DND-41 (cell line): ENCODE measurements at regions not wholly inside any gene's neighbourhood (a gene's known extent, or its start where the extent isn't known, plus 50 kb on each side); places are given as distances from the start of the nearest gene placed in this dataset.

Experiments
- ATAC-seq: fragments of 200-7000 bp; cut with Tn5 transposase; 3 replicates; pipeline ENCODE4 v1.9.1; 2021; ENCODE audit warnings: low read depth; ENCODE audit not compliant: insufficient read depth
- DNase-seq: peaks from one replicate; pipeline ENCODE4 v3.0.0-alpha.2; 2020
- H2AFZ ChIP-seq: 2 replicates; pipeline ENCODE4 v1.6.0; 2012; ENCODE audit warnings: low read depth, low read length
- H3K27ac ChIP-seq: 2 replicates; pipeline ENCODE4 v1.5.1; 2012; ENCODE audit warnings: low read length, inconsistent platforms
- H3K27me3 ChIP-seq: fragments of 200-600 bp; sonication (generic); 2 replicates; pipeline ENCODE4 v1.6.0; 2012; ENCODE audit warnings: low read length, mild to moderate bottlenecking, inconsistent platforms; ENCODE audit not compliant: insufficient read depth, poor library complexity
- H3K36me3 ChIP-seq: 2 replicates; pipeline ENCODE4 v1.5.1; 2012; ENCODE audit warnings: low read length, inconsistent platforms; ENCODE audit not compliant: insufficient read depth
- H3K4me1 ChIP-seq: 2 replicates; pipeline ENCODE4 v1.5.1; 2012; ENCODE audit warnings: mild to moderate bottlenecking, low read length; ENCODE audit not compliant: insufficient read depth
- H3K4me2 ChIP-seq: 2 replicates; pipeline ENCODE4 v1.6.0; 2012; ENCODE audit warnings: mild to moderate bottlenecking, moderate library complexity, low read length, inconsistent platforms; ENCODE audit not compliant: insufficient read depth
- H3K4me3 ChIP-seq, 2 experiments: fragments of 200-600 bp in 1 of 2; shearing (Covaris generic) in 1 of 2; 2 replicates each; pipeline ENCODE4 v1.5.1; 2012 to 2016; ENCODE audit warnings: inconsistent platforms in 2 of 2, low read length in 2 of 2, mild to moderate bottlenecking in 2 of 2, low read depth in 1 of 2, moderate library complexity in 1 of 2
- H3K79me2 ChIP-seq: 2 replicates; pipeline ENCODE4 v1.6.0; 2012; ENCODE audit warnings: low read length, inconsistent platforms; ENCODE audit not compliant: insufficient read depth
- H3K9ac ChIP-seq: 2 replicates; pipeline ENCODE4 v1.6.0; 2012; ENCODE audit warnings: low read depth, mild to moderate bottlenecking, inconsistent platforms, low read length, moderate library complexity
- H3K9me3 ChIP-seq: 2 replicates; pipeline ENCODE4 v1.5.1; 2012; ENCODE audit warnings: low read length, moderate library complexity, mild to moderate bottlenecking, inconsistent platforms; ENCODE audit not compliant: insufficient read depth, severe bottlenecking
- H4K20me1 ChIP-seq: 2 replicates; pipeline ENCODE4 v1.6.0; 2012; ENCODE audit warnings: low read length; ENCODE audit not compliant: insufficient read depth
- EZH2 ChIP-seq: IDR thresholded peaks from 3 replicates; pipeline ENCODE4 v1.6.1; 2012; ENCODE audit warnings: borderline replicate concordance, low read depth, mild to moderate bottlenecking, moderate library complexity, low read length, inconsistent platforms; ENCODE audit not compliant: severe bottlenecking
- TF ChIP-seq, protein P1 (sequence below): IDR thresholded peaks from 2 replicates; pipeline ENCODE4 v1.5.1; 2012; ENCODE audit warnings: borderline replicate concordance, low read length, moderate library complexity, mild to moderate bottlenecking; ENCODE audit not compliant: poor library complexity, severe bottlenecking; ENCODE audit errors: extremely low read depth

DNA sequence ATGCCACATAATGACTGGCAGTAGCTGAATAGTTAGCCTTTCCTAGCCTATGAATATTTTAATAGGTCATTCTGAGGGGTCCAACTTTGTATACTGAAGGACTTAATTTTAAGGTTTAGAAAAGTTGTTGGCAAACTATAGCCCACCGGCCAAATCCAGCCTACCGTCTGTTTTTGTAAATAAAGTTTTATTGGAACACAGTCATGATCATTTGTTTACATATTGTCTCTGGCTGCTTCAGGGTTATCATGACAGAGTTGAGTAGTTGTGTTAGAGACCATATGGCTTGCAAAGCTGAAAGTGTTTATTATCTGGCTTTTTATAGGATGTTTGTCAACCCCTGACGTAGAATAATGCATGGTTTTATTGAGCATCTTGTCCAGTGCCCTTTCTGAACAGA lies 73.4 kb downstream of the NTMT2 start:
- Histone ChIP-seq H3K27me3 (no peaks in the 10 kb centered on the region), H2AFZ (no peak overlapping the region), H3K36me3 (no peaks in the 10 kb centered on the region), H3K79me2 (no peaks in the 10 kb centered on the region), H4K20me1 (no peaks in the 10 kb centered on the region), H3K4me2 (no peak overlapping the region), H3K9me3 (no peaks in the 10 kb centered on the region), H3K4me3 (no peak overlapping the region), H3K27ac (no peak overlapping the region), H3K4me1 (no peaks in the 10 kb centered on the region), H3K9ac (no peak overlapping the region)
- TF ChIP-seq, protein P1, sequence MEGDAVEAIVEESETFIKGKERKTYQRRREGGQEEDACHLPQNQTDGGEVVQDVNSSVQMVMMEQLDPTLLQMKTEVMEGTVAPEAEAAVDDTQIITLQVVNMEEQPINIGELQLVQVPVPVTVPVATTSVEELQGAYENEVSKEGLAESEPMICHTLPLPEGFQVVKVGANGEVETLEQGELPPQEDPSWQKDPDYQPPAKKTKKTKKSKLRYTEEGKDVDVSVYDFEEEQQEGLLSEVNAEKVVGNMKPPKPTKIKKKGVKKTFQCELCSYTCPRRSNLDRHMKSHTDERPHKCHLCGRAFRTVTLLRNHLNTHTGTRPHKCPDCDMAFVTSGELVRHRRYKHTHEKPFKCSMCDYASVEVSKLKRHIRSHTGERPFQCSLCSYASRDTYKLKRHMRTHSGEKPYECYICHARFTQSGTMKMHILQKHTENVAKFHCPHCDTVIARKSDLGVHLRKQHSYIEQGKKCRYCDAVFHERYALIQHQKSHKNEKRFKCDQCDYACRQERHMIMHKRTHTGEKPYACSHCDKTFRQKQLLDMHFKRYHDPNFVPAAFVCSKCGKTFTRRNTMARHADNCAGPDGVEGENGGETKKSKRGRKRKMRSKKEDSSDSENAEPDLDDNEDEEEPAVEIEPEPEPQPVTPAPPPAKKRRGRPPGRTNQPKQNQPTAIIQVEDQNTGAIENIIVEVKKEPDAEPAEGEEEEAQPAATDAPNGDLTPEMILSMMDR: no peak
- TF ChIP-seq EZH2: no peak
- DNase-seq (no peak), ATAC-seq (no peak)

DNA sequence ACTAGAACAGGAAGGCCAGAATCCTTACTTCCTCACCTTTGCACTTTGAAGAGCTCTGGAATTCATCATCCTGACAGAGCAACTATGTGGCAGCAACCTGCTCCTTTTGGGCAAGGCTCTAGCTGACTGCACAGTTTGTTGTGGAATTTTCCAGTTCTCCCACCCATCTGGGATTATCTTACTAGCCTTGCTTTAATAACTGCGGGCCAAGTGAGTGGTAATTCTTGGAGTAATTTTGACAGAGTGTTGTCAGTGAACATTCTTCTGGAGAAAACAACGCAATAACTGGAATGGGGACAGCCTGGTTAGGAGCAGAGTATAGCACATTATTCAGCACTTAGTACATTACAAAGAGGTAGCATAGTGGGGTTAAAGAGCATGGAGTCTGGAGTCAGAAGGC lies 75.3 kb downstream of the NTMT2 start:
- Histone ChIP-seq H3K9me3 (no peaks in the 10 kb centered on the region), H3K27ac (no peak overlapping the region), H2AFZ (no peak overlapping the region), H3K27me3 (no peaks in the 10 kb centered on the region), H3K79me2 (no peaks in the 10 kb centered on the region), H3K36me3 (no peaks in the 10 kb centered on the region), H3K4me2 (no peak overlapping the region), H3K4me1 (no peaks in the 10 kb centered on the region), H3K9ac (no peak overlapping the region), H3K4me3 (no peak overlapping the region), H4K20me1 (no peaks in the 10 kb centered on the region)
- TF ChIP-seq, protein P1: no peak
- TF ChIP-seq EZH2: no peak
- ATAC-seq: no peak
- DNase-seq: no peak

DNA sequence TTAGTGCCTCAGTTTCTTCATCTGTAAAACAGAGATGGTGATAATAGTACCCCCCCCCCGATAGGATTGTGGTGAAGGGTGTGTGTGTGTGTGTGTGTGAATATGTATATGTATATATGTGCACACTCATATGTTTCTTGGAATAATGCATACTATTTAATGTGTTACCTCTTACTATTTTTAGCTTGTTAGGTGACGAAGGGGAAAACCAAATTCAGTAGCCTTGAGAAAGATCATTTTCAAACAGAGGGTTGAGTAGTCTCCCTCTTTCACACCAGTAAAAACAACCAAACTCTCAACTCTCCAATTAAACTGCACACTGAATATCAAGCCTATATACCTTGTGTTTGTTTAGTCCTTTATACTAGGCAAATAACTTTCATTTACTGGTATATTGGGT lies 75.7 kb downstream of the NTMT2 start:
- no peaks in the 10 kb centered on the region for H3K4me1 ChIP-seq
- H3K27me3 ChIP-seq: no peaks in the 10 kb centered on the region
- no peak overlapping the region for H2AFZ ChIP-seq
- no peaks in the 10 kb centered on the region for H4K20me1 ChIP-seq
- DNase-seq: no peak
- H3K36me3 ChIP-seq: no peaks in the 10 kb centered on the region
- H3K79me2 ChIP-seq: no peaks in the 10 kb centered on the region
- ATAC-seq: no peak
- H3K4me2 ChIP-seq: no peak overlapping the region
- H3K27ac ChIP-seq: no peak overlapping the region
- H3K9ac ChIP-seq: no peak overlapping the region
- H3K4me3 ChIP-seq: no peak overlapping the region
- no peaks in the 10 kb centered on the region for H3K9me3 ChIP-seq
- TF ChIP-seq, protein P1: no peak
- TF ChIP-seq EZH2: no peak

DNA sequence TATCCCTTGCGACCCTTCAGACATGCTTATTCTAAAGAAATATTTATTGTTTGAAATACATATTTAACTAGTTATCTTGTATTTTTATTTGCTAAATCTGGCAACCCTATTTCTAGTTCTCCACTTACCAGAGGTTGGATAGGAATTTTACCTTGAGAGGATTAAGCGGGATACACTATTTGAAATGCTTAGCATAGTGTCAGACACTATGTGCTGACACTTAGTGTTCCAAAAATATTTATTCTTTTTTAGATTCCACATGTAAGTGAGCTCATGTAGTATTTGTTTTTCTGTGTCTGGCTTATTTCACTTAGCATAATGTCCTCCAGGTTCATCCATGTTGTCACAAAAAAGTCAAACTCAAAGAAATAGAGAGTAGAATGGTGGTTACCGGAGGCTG lies 78.7 kb downstream of the NTMT2 start:
- ATAC-seq: no peak
- H4K20me1 ChIP-seq: no peaks in the 10 kb centered on the region
- H3K27ac ChIP-seq: no peak overlapping the region
- H3K4me2 ChIP-seq: no peak overlapping the region
- H2AFZ ChIP-seq: no peak overlapping the region
- H3K27me3 ChIP-seq: no peaks in the 10 kb centered on the region
- no peak overlapping the region for H3K9ac ChIP-seq
- no peaks in the 10 kb centered on the region for H3K79me2 ChIP-seq
- no peak overlapping the region for H3K4me3 ChIP-seq
- TF ChIP-seq, protein P1: no peak
- no peak for TF ChIP-seq EZH2
- H3K4me1 ChIP-seq: no peaks in the 10 kb centered on the region
- no peaks in the 10 kb centered on the region for H3K9me3 ChIP-seq
- H3K36me3 ChIP-seq: no peaks in the 10 kb centered on the region
- DNase-seq: no peak
